Small intestine (tissue), 7 donors: ENCODE measurements at regions not wholly inside any gene's neighbourhood (a gene's known extent, or its start where the extent isn't known, plus 50 kb on each side); places are given as distances from the start of the nearest gene placed in this dataset.

Source experiments
- DNase-seq, 2 donors: peaks; one replicate each; pipeline versions ENCODE4 v3.0.0 to v3.0.0-alpha.2; 2013
- FAIRE-seq: peaks from 2 replicates; lab custom pipeline; 2012; peaks lifted over from hg19 to GRCh38; lab: Jason Lieb, UNC
- H3K27ac ChIP-seq, 3 donors: one replicate each; pipeline ENCODE4 v1.5.1; 2013; ENCODE audit warnings: low read length in 2 of 3, mild to moderate bottlenecking in 2 of 3, control low read depth in 1 of 3, inconsistent platforms in 1 of 3, low read depth in 1 of 3, moderate library complexity in 1 of 3
- H3K27me3 ChIP-seq, 3 donors: one replicate each; pipeline ENCODE4 v1.6.1; 2013; ENCODE audit warnings: low read length in 3 of 3, inconsistent platforms in 1 of 3; ENCODE audit not compliant: control insufficient read depth in 3 of 3, insufficient read depth in 3 of 3
- H3K36me3 ChIP-seq, 3 donors: one replicate each; pipeline ENCODE4 v1.6.1; 2013; ENCODE audit warnings: low read length in 3 of 3, inconsistent platforms in 1 of 3, low read depth in 1 of 3, mild to moderate bottlenecking in 1 of 3, moderate library complexity in 1 of 3; ENCODE audit not compliant: control insufficient read depth in 3 of 3, insufficient read depth in 2 of 3
- H3K4me1 ChIP-seq, 3 donors: one replicate each; pipeline ENCODE4 v1.6.1; 2013; ENCODE audit warnings: low read length in 2 of 3, inconsistent platforms in 1 of 3, low read depth in 1 of 3, mild to moderate bottlenecking in 1 of 3, moderate library complexity in 1 of 3; ENCODE audit not compliant: control insufficient read depth in 3 of 3, insufficient read depth in 2 of 3
- H3K4me3 ChIP-seq, 3 donors: one replicate each; pipeline ENCODE4 v1.5.1; 2013; ENCODE audit warnings: low read length in 3 of 3, control low read depth in 1 of 3, inconsistent platforms in 1 of 3, low read depth in 1 of 3, mild to moderate bottlenecking in 1 of 3, moderate library complexity in 1 of 3
- H3K9me3 ChIP-seq, 2 donors: one replicate each; pipeline ENCODE4 v1.6.1; 2013; ENCODE audit warnings: low read depth in 1 of 2, low read length in 1 of 2; ENCODE audit not compliant: control insufficient read depth in 2 of 2, insufficient read depth in 1 of 2
- WGBS, 3 donors: extraction: QIAGEN DNeasy Blood & Tissue Kit; methylation state at CpG; one replicate each; pipeline ENCODE4 v1.1.7; 2013; 5-methylcytosine and 5-hydroxymethylcytosine counted together
- donor health status: healthy with polysubstance abuse.
- donor health status: control.
- donor health status: control.
- donor health status: Bipolar disorder and iron deficiency.
- donor health status: healthy.

DNA sequence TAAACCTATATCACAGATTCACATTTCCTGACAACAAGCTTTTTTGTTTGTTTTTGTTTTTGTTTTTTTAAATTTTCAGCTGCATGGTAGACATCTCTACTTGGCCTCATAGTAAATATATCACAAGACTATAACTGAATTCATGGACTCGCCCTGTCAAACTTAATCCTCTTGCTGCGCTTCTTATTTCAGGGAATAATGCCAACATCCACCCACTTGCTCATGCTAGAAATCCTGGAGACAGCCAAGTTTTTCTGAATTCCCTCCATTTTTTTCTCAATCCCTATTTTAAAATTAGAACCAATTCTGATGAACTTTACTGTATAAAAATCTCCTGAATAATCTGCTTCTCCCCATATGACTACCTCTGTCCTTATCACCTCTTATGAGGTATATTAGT, 283.6 kb upstream of the RPS23 start:
- H3K4me1 ChIP-seq = no peaks in the 10 kb centered on the region
- H3K27me3 ChIP-seq = no peaks in the 10 kb centered on the region
- no peak for DNase-seq
- FAIRE-seq = no peak
- H3K9me3 ChIP-seq = peaks cover 0 to 13% of the 10 kb centered on the region in 2 donors
- no peak overlapping the region for H3K4me3 ChIP-seq
- H3K36me3 ChIP-seq = no peaks in the 10 kb centered on the region
- no peak overlapping the region for H3K27ac ChIP-seq
- 69 to 87% (median 72%) methylated on average over 2 of the region's 2 CpGs for WGBS, 3 donors

- H3K4me1 ChIP-seq = no peaks in the 10 kb centered on the region
- peaks cover 0 to 13% of the 10 kb centered on the region in 2 donors for H3K9me3 ChIP-seq
- FAIRE-seq (no peak), DNase-seq (no peak)
- no peak overlapping the region for H3K27ac ChIP-seq
- no peaks in the 10 kb centered on the region for H3K36me3 ChIP-seq
- 19 to 59% (median 25%) methylated on average over 1 of the region's 1 CpG for WGBS, 3 donors
- H3K4me3 ChIP-seq = no peak overlapping the region
- no peaks in the 10 kb centered on the region for H3K27me3 ChIP-seq
Measured at GRCh38 chr5:82560969-82561368, 282.8 kb upstream of the RPS23 start.

GRCh38 chr5:82560561-82560960, 282.4 kb upstream of the RPS23 start:
- no peak for FAIRE-seq
- no peak overlapping the region for H3K27ac ChIP-seq

DNA sequence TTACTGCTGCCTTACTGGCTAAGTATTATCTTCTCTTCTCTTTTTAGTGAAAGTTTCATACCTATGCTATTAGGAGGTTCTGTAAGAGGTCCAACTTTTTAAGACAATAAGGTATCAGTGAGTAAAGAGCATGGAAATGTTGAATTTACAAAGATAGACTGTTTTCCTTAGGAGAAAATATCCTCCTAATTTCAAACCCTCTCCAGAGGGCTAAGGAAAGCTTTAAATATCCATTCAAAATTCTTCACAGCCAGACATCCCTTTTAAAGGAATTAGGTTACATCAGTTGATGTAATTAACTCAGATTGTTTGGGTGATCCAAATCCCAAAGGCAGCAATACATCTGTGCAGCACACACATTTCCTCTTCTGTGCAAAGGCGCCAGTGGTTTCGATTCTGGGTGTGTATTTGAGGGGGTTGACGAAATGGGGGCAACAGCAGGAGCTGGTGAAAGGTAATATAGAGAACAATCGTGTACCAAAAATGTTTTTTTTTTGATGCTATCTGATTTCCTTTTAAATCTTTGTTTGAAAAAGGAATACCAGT, 273.8 kb upstream of the RPS23 start:
- no peaks in the 10 kb centered on the region for H3K4me1 ChIP-seq
- no peak overlapping the region for H3K4me3 ChIP-seq
- DNase-seq = no peak
- H3K27ac ChIP-seq = no peak overlapping the region
- H3K27me3 ChIP-seq = no peaks in the 10 kb centered on the region
- no peaks in the 10 kb centered on the region for H3K36me3 ChIP-seq
- WGBS, 3 donors = 71 to 93% (median 83%) methylated on average over 4 of the region's 4 CpGs
- FAIRE-seq = no peak
- no peaks in the 10 kb centered on the region for H3K9me3 ChIP-seq

More at GRCh38 chr5:82560561-82560960, 282.4 kb upstream of the RPS23 start:
- Histone ChIP-seq H3K9me3 (peaks cover 0 to 13% of the 10 kb centered on the region in 2 donors), H3K27me3 (no peaks in the 10 kb centered on the region), H3K4me3 (no peak overlapping the region), H3K4me1 (no peaks in the 10 kb centered on the region), H3K36me3 (no peaks in the 10 kb centered on the region)
- no peak for DNase-seq
- WGBS, 3 donors = 72 to 76% (median 73%) methylated on average over 4 of the region's 4 CpGs

DNA sequence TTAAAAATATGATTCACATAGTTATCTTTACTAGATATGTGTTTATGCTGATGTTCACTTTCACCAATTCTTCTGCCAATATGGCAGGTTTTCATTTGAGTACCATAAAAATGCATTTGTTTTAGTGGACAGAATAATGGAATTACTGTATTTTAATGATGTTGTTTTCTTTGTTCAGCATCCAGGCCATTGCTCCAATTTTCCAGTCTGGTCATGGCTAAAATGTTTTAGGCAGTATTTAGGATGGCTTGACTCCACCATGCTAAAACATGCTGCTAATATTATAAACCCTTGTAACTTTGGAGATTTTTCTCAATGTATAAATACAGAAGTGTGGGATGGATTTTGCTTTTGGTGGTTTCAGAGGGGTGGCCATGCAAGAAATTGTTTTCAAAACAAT, 273.0 kb upstream of the RPS23 start:
- no peak for DNase-seq

DNA sequence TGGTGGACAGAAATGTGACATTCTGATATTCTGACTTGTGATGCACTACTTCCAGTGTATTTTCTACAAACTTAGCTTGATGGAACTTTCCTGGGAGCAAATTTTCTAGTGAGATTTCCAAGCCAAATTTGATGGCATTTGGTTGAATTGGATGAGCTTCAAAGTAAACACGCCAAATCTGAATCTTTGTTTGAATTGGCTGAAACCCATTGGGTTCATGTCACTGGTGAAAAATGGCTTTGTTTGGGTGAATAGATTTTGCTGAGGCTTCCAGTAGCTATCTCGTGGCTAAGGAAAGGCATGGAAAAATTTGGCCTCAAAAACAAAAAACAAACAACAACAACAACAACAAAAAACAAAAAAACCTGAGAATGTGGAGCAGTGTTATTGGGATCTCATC, 271.1 kb upstream of the RPS23 start:
- H3K36me3 ChIP-seq = no peaks in the 10 kb centered on the region
- 41 to 53% (median 48%) methylated on average over 2 of the region's 2 CpGs for WGBS, 3 donors
- no peak overlapping the region for H3K4me3 ChIP-seq
- FAIRE-seq (no peak), DNase-seq (no peak)
- peaks cover 0 to 4% of the 10 kb centered on the region in 2 donors for H3K9me3 ChIP-seq
- H3K4me1 ChIP-seq = no peaks in the 10 kb centered on the region
- peaks cover 0 to 2% (median 0%) of the 10 kb centered on the region in 3 donors for H3K27me3 ChIP-seq
- no peak overlapping the region for H3K27ac ChIP-seq

More for the DNA sequence above, 273.0 kb upstream of the RPS23 start:
- Histone ChIP-seq H3K4me3 (no peak overlapping the region), H3K27ac (no peak overlapping the region), H3K27me3 (no peaks in the 10 kb centered on the region), H3K4me1 (no peaks in the 10 kb centered on the region), H3K36me3 (no peaks in the 10 kb centered on the region), H3K9me3 (no peaks in the 10 kb centered on the region)
- FAIRE-seq = no peak

DNA sequence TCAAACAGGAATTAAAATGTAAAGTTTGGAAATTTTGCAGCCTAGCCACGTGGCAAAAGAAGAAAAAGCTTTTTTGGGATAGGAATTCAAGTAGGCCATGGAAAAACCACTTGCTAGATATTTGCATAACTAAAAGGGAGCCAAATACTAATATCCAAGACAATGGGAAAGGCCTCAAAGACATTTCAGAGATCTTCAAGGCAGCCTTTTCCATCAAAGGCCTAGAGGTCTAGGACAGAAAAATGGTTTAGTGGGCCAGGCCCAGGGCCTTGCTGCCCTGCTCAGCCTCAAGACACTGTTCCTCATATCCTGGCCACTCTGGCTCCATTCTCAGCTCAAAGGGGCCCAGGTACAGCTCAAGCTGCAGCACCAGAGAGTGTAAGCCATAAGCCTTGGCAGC, 265.9 kb upstream of the RPS23 start:
- H3K27me3 ChIP-seq = peaks cover 0 to 2% (median 0%) of the 10 kb centered on the region in 3 donors
- no peak overlapping the region for H3K4me3 ChIP-seq
- H3K4me1 ChIP-seq = no peaks in the 10 kb centered on the region
- no peak for FAIRE-seq
- H3K9me3 ChIP-seq = peaks cover 0 to 12% of the 10 kb centered on the region in 2 donors
- 52 to 77% (median 67%) methylated on average over 1 of the region's 1 CpG for WGBS, 3 donors
- DNase-seq = no peak
- no peak overlapping the region for H3K27ac ChIP-seq
- no peaks in the 10 kb centered on the region for H3K36me3 ChIP-seq

DNA sequence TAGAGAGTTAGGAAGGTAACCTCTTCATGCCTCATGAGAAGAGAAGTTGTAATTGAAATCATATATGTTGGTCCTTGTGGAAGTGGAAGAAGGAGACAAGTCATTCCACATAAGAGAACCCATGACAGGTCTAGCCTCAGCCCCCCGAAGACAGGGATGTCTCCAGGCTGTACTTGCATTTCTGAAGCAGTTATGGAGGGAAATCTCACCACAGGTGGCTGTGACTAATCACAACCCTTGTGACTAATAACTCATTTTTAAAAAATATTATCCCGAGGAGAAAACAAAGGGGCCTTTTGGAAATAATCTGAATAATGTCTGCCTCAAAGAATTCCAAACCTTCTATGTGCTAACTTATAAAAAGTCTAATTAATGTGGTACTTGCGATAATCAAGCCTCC, 262.1 kb upstream of the RPS23 start:
- no peak for FAIRE-seq
- H3K27me3 ChIP-seq = no peaks in the 10 kb centered on the region
- H3K27ac ChIP-seq = no peak overlapping the region
- H3K4me1 ChIP-seq = peaks cover 0 to 2% (median 0%) of the 10 kb centered on the region in 3 donors
- H3K4me3 ChIP-seq = no peak overlapping the region
- DNase-seq = no peak
- H3K9me3 ChIP-seq = peaks cover 0 to 12% of the 10 kb centered on the region in 2 donors
- H3K36me3 ChIP-seq = no peaks in the 10 kb centered on the region
- 78 to 92% (median 90%) methylated on average over 3 of the region's 3 CpGs for WGBS, 3 donors
